Testis (tissue), 2 donors: ENCODE measurements at regions not wholly inside any gene's neighbourhood (a gene's known extent, or its start where the extent isn't known, plus 50 kb on each side); places are given as distances from the start of the nearest gene placed in this dataset.
"Not testable (repeated sequence)": the region's sequence is repeated elsewhere in the genome, so short reads cannot be mapped to it uniquely, and the experiment has no call there.

Source experiments
- POLR2A ChIP-seq: fragments of 450-650 bp; IDR thresholded peaks from one replicate; pipeline ENCODE4 v1.6.1; 2017; ENCODE audit warnings: antibody characterized with exemption, mild to moderate bottlenecking, moderate library complexity
- TF ChIP-seq, protein P1 (sequence below), 3 experiments: fragments of 450-650 bp in 2 of 3; fragments of 200-600 bp in 1 of 3; sonication (generic) in 1 of 3; IDR thresholded peaks; one replicate each; pipeline ENCODE4 v1.5.1; 2016 to 2019; ENCODE audit warnings: antibody characterized with exemption in 3 of 3, mild to moderate bottlenecking in 2 of 3, moderate library complexity in 1 of 3

DNA sequence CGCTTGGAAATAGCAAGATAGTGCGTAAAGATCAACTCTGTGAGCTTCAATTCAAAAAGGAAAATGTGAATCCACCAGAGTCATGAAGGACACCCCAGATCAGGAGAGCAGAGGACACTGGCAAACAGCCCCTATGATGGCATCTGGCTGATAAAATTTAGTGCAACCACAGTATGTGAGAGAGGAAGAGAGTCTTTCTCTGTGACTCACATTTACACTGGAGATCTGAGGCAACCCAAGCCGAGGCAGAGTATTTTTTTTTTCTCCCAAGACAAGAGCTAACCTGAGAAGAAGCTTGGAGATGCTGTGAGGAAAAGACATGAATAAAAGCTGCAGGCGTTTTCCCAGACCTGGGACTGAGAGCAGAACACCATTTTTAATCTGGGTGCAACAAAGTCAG is 482.2 kb downstream of the TGIF2LX start:
- not testable (repeated sequence) for TF ChIP-seq POLR2A
- TF ChIP-seq, protein P1, sequence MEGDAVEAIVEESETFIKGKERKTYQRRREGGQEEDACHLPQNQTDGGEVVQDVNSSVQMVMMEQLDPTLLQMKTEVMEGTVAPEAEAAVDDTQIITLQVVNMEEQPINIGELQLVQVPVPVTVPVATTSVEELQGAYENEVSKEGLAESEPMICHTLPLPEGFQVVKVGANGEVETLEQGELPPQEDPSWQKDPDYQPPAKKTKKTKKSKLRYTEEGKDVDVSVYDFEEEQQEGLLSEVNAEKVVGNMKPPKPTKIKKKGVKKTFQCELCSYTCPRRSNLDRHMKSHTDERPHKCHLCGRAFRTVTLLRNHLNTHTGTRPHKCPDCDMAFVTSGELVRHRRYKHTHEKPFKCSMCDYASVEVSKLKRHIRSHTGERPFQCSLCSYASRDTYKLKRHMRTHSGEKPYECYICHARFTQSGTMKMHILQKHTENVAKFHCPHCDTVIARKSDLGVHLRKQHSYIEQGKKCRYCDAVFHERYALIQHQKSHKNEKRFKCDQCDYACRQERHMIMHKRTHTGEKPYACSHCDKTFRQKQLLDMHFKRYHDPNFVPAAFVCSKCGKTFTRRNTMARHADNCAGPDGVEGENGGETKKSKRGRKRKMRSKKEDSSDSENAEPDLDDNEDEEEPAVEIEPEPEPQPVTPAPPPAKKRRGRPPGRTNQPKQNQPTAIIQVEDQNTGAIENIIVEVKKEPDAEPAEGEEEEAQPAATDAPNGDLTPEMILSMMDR (IDR thresholded peaks at IDR 0.05): not testable (repeated sequence)
